ENCODE measurements at regions not wholly inside any gene's neighbourhood (a gene's known extent, or its start where the extent isn't known, plus 50 kb on each side); places are given as distances from the start of the nearest gene placed in this dataset.

DNA sequence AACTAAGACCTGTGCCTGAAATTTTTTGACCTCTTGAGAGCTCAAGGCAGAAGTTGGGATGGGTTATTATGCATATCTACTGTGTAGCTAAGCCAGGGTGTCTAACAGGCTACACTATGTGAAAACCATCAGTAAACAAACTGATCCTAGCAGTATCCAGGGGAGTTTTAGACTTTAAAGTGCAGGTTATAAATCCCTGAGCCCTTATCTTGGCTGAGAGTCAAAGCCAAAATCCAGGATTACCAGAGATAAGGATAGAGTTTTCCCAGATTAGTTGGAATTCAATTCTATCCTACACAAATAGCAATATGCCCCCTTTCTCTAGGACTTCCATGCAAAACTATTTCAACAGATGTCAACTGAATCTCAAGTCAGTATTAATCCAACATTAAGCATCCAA lies 1229.7 kb downstream of the GRIK2 start:
- TF ChIP-seq, protein P1, sequence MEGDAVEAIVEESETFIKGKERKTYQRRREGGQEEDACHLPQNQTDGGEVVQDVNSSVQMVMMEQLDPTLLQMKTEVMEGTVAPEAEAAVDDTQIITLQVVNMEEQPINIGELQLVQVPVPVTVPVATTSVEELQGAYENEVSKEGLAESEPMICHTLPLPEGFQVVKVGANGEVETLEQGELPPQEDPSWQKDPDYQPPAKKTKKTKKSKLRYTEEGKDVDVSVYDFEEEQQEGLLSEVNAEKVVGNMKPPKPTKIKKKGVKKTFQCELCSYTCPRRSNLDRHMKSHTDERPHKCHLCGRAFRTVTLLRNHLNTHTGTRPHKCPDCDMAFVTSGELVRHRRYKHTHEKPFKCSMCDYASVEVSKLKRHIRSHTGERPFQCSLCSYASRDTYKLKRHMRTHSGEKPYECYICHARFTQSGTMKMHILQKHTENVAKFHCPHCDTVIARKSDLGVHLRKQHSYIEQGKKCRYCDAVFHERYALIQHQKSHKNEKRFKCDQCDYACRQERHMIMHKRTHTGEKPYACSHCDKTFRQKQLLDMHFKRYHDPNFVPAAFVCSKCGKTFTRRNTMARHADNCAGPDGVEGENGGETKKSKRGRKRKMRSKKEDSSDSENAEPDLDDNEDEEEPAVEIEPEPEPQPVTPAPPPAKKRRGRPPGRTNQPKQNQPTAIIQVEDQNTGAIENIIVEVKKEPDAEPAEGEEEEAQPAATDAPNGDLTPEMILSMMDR (IDR thresholded peaks at IDR 0.05; ENCODE audit: low read depth, low read length) = no peak
- H3K4me3 ChIP-seq (ENCODE audit: low read depth, low read length) = no peak overlapping the region

DNA sequence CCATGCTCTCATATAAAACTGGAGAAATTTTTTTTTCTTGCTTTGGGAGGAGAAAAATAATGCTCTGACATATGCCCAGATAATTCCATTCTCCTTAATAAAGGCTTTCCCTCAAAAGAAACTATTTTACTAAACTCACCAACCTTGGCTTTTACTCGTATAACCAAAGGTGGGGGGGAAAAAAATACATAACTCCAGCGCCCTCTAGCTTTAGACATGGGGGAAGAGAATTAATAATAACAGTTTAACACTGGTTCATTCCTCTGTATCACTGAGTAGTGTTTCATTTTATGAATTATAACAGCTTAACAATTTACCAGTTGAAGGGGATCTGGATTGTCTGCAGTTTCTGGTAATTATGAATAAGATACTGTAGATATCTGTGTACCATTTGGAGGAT lies 1226.1 kb downstream of the GRIK2 start:
- no peak overlapping the region for H3K4me3 ChIP-seq (ENCODE audit: low read depth, low read length)
- TF ChIP-seq, protein P1 (IDR thresholded peaks at IDR 0.05; ENCODE audit: low read depth, low read length) = peak; percentile 6; the same call in 1 of the 2 replicates

DNA sequence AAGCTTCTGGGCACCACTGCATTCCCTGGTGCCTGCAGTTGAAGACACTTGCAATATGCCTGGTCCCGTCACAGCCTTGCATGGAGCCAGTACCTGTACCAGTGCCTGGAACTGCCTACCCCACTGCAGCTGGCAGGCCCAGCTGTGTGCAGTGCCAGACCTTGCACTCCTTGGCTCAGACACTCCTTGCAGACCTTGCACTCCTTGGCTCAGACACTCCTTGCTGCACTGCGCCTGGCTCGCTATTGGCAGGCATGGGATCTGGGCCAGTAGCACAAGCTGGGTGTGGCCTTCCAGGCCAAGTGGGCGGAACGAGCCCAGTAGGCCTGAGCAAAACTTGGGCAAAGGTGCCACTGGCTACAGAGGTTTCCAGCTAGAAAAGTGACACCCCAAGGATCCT lies 1189.1 kb downstream of the GRIK2 start:
- TF ChIP-seq, protein P1 (IDR thresholded peaks at IDR 0.05; ENCODE audit: low read depth, low read length) = no peak
- no peak overlapping the region for H3K4me3 ChIP-seq (ENCODE audit: low read depth, low read length)

DNA sequence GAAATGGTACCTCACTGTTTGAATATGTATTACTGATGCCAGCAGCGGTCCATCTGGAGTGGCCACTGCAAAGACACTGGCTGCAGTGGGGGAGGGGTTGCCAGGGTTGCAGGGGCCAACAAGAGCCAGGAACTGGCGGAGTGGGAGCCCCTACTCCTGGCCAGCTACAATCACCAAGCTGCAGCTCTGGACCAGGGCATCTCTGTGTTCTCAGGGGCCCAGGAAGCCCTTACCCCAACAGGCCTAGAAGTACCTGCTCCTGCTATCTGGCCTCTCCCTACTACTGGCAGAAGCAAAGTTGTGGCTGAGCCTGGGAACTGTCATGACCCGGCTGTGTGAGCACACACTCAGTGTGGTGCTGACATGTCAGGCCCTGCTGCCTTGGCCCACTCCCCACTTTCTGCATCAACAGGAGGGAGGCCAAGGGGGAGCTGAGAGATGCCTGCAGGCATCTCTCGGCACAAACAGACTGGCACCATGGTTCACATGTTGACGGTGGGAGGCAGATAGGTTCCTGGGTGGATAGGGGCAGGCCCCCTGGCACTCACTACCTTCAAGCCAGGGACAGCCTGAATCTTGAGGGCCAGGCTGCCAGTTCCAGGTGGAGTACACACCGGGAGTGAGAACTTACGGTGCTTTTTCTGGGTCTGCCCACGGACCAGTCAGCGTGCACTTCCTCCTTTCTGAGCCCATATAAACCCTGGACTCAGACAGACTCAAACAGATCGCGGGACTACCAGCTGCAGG lies 1188.0 kb downstream of the GRIK2 start:
- TF ChIP-seq, protein P1 (IDR thresholded peaks at IDR 0.05; ENCODE audit: low read depth, low read length) = no peak

DNA sequence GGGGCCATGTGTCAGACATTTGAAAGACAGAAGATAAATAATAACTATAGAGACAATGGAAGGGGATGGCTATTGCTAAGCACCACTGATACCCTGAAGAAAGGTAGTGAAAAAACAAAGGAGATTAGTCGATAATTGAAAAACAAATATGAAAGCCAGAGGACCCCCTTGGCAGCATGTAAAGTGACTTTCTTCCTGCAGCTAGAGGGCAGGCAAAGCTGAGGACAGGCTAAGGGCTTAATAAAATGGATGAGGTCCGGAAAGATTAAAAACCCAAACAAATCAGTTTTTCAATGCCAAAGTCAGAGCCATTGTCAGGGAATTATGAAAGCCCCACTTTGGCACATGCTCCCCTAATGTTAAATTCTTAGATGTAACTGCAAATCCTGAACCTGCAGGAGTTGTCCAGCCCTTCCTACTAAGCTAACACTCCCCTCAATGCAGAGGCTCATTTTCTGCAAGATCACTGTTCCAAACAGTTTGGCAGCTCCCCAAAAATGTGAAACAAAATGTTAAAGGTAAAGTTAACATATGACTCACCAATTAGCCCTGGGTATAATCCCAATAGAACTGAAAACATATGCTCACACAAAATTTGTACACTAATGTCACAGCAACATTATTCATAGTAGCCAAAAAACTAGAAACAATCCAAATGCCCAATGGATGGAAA lies 1177.9 kb downstream of the GRIK2 start:
- TF ChIP-seq, protein P1 (IDR thresholded peaks at IDR 0.05; ENCODE audit: low read depth, low read length) = no peak
- H3K4me3 ChIP-seq (ENCODE audit: low read depth, low read length) = no peak overlapping the region

More for the DNA sequence above, 1188.0 kb downstream of the GRIK2 start:
- no peak overlapping the region for H3K4me3 ChIP-seq (ENCODE audit: low read depth, low read length)

DNA sequence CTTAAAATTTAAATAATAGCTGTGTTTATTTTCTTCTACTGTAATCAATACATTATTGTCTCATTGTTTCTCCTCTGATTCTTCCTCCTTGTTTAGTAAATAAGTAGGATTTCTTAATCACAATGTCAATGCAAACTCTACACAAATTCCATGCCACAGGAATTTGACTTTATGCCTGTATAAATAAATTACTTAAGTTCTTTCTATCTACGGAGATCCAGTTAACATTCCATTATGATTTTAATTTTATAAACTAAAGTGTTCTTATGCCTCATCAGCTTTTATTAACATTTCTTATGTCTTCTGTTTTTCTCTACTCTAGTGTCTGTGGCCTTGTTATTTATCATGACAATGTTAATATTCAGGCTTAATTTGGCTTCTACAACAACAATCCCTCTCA lies 1169.2 kb downstream of the GRIK2 start:
- TF ChIP-seq, protein P1 (IDR thresholded peaks at IDR 0.05; ENCODE audit: low read depth, low read length) = no peak
- no peak overlapping the region for H3K4me3 ChIP-seq (ENCODE audit: low read depth, low read length)

DNA sequence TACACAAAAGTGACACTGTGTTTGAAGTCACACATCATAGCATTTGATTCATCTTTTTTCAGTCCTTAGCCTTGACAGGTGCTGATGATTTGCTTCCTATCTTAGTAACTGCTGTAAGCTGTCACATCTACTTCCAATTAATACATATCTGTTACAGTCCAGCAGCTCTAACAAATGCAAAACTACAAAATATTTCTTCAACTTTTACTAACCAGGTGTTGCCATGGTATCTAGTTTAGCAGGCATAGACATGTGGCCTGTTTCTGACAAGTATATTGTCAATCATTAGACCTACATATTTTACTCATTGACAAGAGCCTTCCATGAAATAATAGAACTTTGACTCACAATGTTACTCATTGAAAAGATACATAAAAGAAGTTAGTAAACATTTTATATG lies 1159.7 kb downstream of the GRIK2 start:
- TF ChIP-seq, protein P1 (IDR thresholded peaks at IDR 0.05; ENCODE audit: low read depth, low read length) = no peak
- H3K4me3 ChIP-seq (ENCODE audit: low read depth, low read length) = no peak overlapping the region
